K562 (cell line): ENCODE measurements at regions not wholly inside any gene's neighbourhood (a gene's known extent, or its start where the extent isn't known, plus 50 kb on each side); places are given as distances from the start of the nearest gene placed in this dataset.
A peak's percentile ranks its signal among the peaks of the same experiment; 100 is the strongest.

Experiments
- ATAC-seq: fragments of 200-7000 bp; cut with Tn5 transposase; 3 replicates; pipeline ENCODE4 v1.9.1; 2020; ENCODE audit warnings: moderate library complexity
- BruUV-seq: library from RNA; stranded (reverse); fragments of 400-500 nt; replicated peaks from 2 replicates; lab custom pipeline; 2021; lab: Mats Ljungman, UMichigan
- CTCF ChIA-PET: fragments of 300-600 bp; formaldehyde crosslinking; extraction: SDS; loops from one replicate; lab custom pipeline; 2021; ENCODE audit warnings: low intra/inter-chr PET ratio; lab: Yijun Ruan, JAX
- POLR2A ChIA-PET: fragments of 300-600, 350-650 bp; sonication (Branson Sonifier 250); formaldehyde crosslinking; extraction: SDS; loops from one replicate; lab custom pipeline; 2021; ENCODE audit warnings: antibody characterized with exemption, inconsistent platforms; lab: Yijun Ruan, JAX
- DNase-seq, 4 experiments: peaks; one replicate each; pipeline versions ENCODE4 v3.0.0 to v3.0.0-alpha.2; 2011 to 2018; ENCODE audit warnings: low spot score in 3 of 4, mixed read lengths in 3 of 4; ENCODE audit errors: extremely low read depth in 1 of 4
- FAIRE-seq: peaks from 2 replicates; lab custom pipeline; 2011; peaks lifted over from hg19 to GRCh38; lab: Jason Lieb, UNC
- H2AFZ ChIP-seq: 2 replicates; pipeline ENCODE4 v1.6.0; 2011; ENCODE audit warnings: low read depth, low read length, control low read depth, inconsistent platforms
- H3K27ac ChIP-seq: fragments of 200-600 bp; 3 replicates; pipeline ENCODE4 v1.8.0; 2011; ENCODE audit warnings: low read depth, mild to moderate bottlenecking, control low read depth, inconsistent platforms, low read length, moderate library complexity, mixed read lengths; ENCODE audit errors: extremely low read depth
- H3K27me3 ChIP-seq, 2 experiments: fragments of 300-600 bp in 1 of 2; 2 replicates in 1 of 2; 3 replicates in 1 of 2; pipeline versions ENCODE4 v1.6.0 to v1.8.0; 2011; ENCODE audit warnings: inconsistent platforms in 2 of 2, low read length in 2 of 2, mild to moderate bottlenecking in 1 of 2, mixed read lengths in 1 of 2, moderate library complexity in 1 of 2; ENCODE audit not compliant: control insufficient read depth in 2 of 2, insufficient read depth in 2 of 2
- H3K36me3 ChIP-seq: fragments of 300-600 bp; 3 replicates; pipeline ENCODE4 v1.8.0; 2011; ENCODE audit warnings: mild to moderate bottlenecking, low read length, inconsistent platforms; ENCODE audit not compliant: control insufficient read depth, insufficient read depth
- H3K4me1 ChIP-seq, 2 experiments: fragments of 200-600 bp in 1 of 2; replicated peaks in 1 of 2; 2 replicates in 1 of 2; 3 replicates in 1 of 2; pipeline versions ENCODE4 v1.5.1 to v1.8.0; 2011; ENCODE audit warnings: inconsistent platforms in 2 of 2, low read length in 2 of 2, mild to moderate bottlenecking in 1 of 2, mixed read lengths in 1 of 2, moderate library complexity in 1 of 2; ENCODE audit not compliant: control insufficient read depth in 2 of 2, insufficient read depth in 2 of 2
- H3K4me2 ChIP-seq: 2 replicates; pipeline ENCODE4 v1.6.1; 2011; ENCODE audit warnings: low read length, control low read depth, inconsistent platforms, mixed read lengths; ENCODE audit not compliant: insufficient read depth
- H3K4me3 ChIP-seq: fragments of 200-600 bp; sonication (generic), shearing (Covaris generic); 2 replicates; pipeline ENCODE4 v1.5.1; 2016; ENCODE audit warnings: control low read depth, inconsistent platforms
- H3K79me2 ChIP-seq: fragments of 200-600 bp; 3 replicates; pipeline ENCODE4 v1.8.0; 2011; ENCODE audit warnings: low read length, inconsistent platforms; ENCODE audit not compliant: control insufficient read depth, insufficient read depth
- H3K9ac ChIP-seq, 2 experiments: 2 replicates each; pipeline versions ENCODE4 v1.6.0 to v1.6.1; 2011; ENCODE audit warnings: low read depth in 2 of 2, low read length in 2 of 2, control low read depth in 1 of 2, inconsistent platforms in 1 of 2, mild to moderate bottlenecking in 1 of 2, mixed read lengths in 1 of 2; ENCODE audit not compliant: insufficient read depth in 1 of 2
- H3K9me1 ChIP-seq: one replicate; pipeline ENCODE4 v1.6.0; 2011; ENCODE audit warnings: inconsistent platforms, mild to moderate bottlenecking, low read length, moderate library complexity; ENCODE audit not compliant: control insufficient read depth, insufficient read depth
- H3K9me3 ChIP-seq: replicated peaks from 2 replicates; pipeline ENCODE4 v1.5.1; 2011; ENCODE audit warnings: low read depth, low read length, inconsistent platforms; ENCODE audit not compliant: control insufficient read depth, insufficient read depth
- H4K20me1 ChIP-seq: replicated peaks from 2 replicates; pipeline ENCODE4 v1.6.1; 2011; ENCODE audit warnings: low read length, inconsistent platforms, mixed read lengths; ENCODE audit not compliant: control insufficient read depth, insufficient read depth
- KLF16 ChIP-seq: IDR thresholded peaks from 2 replicates; pipeline ENCODE4 v1.6.1; 2016; ENCODE audit warnings: antibody characterized with exemption
- LEF1 ChIP-seq: fragments of 450-650 bp; IDR thresholded peaks from 2 replicates; pipeline ENCODE4 v1.6.1; 2016; ENCODE audit warnings: mild to moderate bottlenecking
- MEIS2 ChIP-seq: fragments of 450-650 bp; IDR thresholded peaks from 2 replicates; pipeline ENCODE4 v1.6.1; 2014; ENCODE audit warnings: mild to moderate bottlenecking; ENCODE audit not compliant: partially characterized antibody
- RAD21 ChIP-seq, 2 experiments: fragments of 250-450 bp in 1 of 2; fragments of 450-650 bp in 1 of 2; sonication (Bioruptor Pico) in 1 of 2; formaldehyde crosslinking in 1 of 2; IDR thresholded peaks in 1 of 2; conservative IDR thresholded peaks in 1 of 2; 2 replicates each; pipeline versions ENCODE4 v1.4.0 to v1.8.0; 2020 to 2022; ENCODE audit warnings: mild to moderate bottlenecking in 2 of 2, moderate library complexity in 1 of 2
- WGBS: fragments of 100-300 bp; shearing (Covaris generic); methylation state at CpG from one replicate; pipeline ENCODE4 v1.1.6; 2016; ENCODE audit warnings: low coverage, mixed read lengths; ENCODE audit not compliant: insufficient coverage; ENCODE audit errors: missing lambda C conversion rate; 5-methylcytosine and 5-hydroxymethylcytosine counted together
- in situ Hi-C: fragments of 300-500 bp; cut with MboI; formaldehyde crosslinking; loops from 4 replicates; pipeline ENCODE4 v1.15.0; 2018; ENCODE audit warnings: inconsistent platforms, mixed read lengths
- intact Hi-C: fragments of 100-400 bp; cut with micrococcal nuclease; formaldehyde crosslinking; loops from 2 replicates; pipeline ENCODE4 v1.14.2; 2022
- TF ChIP-seq, protein P1 (sequence below): fragments of 250-450 bp; sonication (Bioruptor Pico); IDR thresholded peaks from 2 replicates; pipeline ENCODE4 v1.5.0; 2021; ENCODE audit warnings: mild to moderate bottlenecking, moderate library complexity
- TF ChIP-seq, protein P2 (sequence below): fragments of 450-650 bp; formaldehyde crosslinking; IDR thresholded peaks from 2 replicates; pipeline ENCODE4 v1.4.0; 2020; ENCODE audit warnings: mild to moderate bottlenecking, moderate library complexity
- TF ChIP-seq, protein P3 (sequence below), 2 experiments: IDR thresholded peaks in 1 of 2; conservative IDR thresholded peaks in 1 of 2; 2 replicates each; pipeline ENCODE4 v1.6.1; 2016; ENCODE audit warnings: low read depth in 2 of 2, mild to moderate bottlenecking in 1 of 2, missing compliant biosample characterization in 1 of 2, missing genetic modification characterization in 1 of 2, moderate library complexity in 1 of 2
- TF ChIP-seq, protein P4 (sequence below): IDR thresholded peaks from 2 replicates; pipeline ENCODE4 v1.6.1; 2014; ENCODE audit warnings: antibody characterized with exemption

DNA sequence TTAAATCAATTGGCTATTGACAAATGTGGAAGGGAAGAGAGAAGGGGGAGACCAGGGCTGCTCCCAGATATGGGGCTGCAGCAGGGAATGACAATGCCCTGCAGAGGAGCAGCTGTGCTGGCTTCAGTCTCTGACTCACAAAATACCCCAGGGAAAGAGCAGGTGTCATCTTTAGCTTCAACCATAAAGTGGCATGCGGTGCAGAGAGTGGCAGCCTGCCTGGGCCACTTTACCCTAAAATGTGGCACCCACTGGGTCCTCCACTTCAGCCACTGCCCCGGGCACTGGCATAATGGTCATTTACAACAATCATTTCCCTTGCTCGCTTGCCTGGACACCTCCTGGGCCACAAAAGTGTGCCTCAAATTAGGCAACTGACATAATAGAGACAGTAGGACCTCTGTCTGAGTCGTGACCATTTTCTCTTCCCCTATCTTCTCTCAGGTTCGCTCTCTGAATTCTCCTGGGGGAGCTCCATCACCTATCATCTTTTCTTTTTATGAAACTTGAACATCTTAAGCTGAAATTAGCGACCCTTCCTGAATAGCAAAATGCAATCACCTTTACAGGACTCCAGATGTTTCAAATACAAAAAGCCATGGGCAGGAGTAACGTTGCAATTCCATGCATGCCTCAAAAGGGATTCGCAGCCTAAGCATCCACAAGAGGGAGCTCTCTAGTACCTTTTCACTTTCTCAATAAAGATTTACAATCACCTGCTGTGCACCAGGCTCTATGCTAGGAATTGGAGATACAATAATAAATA, 179.9 kb upstream of the ATF7IP start:
- FAIRE-seq (peak; percentile 75), ATAC-seq (peak; percentile 88), DNase-seq (peak; percentile 9 to 58 (median 18))
- Histone ChIP-seq H3K4me1 (no peaks in the 10 kb centered on the region), H3K4me3 (no peak overlapping the region), H3K9me1 (no peaks in the 10 kb centered on the region), H3K79me2 (no peaks in the 10 kb centered on the region), H3K36me3 (no peaks in the 10 kb centered on the region), H3K27ac (no peak overlapping the region), H3K27me3 (no peaks in the 10 kb centered on the region), H2AFZ (peak overlapping the region; percentile 75), H3K9ac (no peak overlapping the region; a peak in 1 of 4 replicates), H3K4me2 (no peak overlapping the region), H4K20me1 (no peaks in the 10 kb centered on the region), H3K9me3 (no peaks in the 10 kb centered on the region)
- no TSS peak for BruUV-seq
- intact Hi-C loops (loop anchor here (1.0 to 5.0 kb wide), 3 partner anchors 52 to 267 kb away; no protein-coding TSS in a partner anchor), in situ Hi-C loops (no loop called here)
- POLR2A ChIA-PET = interaction anchor here (0.6 to 0.7 kb wide), 3 partner anchors 22 to 426 kb away, joined by 3 to 4 read pairs (median 3); no protein-coding TSS in a partner anchor
- WGBS = 5% methylated on average over 8 of the region's 8 CpGs
- CTCF ChIA-PET = interaction anchor here (0.8 kb wide), 2 partner anchors 180 to 269 kb away, joined by 3 read pairs; partner anchors contain the start of gene ATF7IP
- TF ChIP-seq, protein P1, sequence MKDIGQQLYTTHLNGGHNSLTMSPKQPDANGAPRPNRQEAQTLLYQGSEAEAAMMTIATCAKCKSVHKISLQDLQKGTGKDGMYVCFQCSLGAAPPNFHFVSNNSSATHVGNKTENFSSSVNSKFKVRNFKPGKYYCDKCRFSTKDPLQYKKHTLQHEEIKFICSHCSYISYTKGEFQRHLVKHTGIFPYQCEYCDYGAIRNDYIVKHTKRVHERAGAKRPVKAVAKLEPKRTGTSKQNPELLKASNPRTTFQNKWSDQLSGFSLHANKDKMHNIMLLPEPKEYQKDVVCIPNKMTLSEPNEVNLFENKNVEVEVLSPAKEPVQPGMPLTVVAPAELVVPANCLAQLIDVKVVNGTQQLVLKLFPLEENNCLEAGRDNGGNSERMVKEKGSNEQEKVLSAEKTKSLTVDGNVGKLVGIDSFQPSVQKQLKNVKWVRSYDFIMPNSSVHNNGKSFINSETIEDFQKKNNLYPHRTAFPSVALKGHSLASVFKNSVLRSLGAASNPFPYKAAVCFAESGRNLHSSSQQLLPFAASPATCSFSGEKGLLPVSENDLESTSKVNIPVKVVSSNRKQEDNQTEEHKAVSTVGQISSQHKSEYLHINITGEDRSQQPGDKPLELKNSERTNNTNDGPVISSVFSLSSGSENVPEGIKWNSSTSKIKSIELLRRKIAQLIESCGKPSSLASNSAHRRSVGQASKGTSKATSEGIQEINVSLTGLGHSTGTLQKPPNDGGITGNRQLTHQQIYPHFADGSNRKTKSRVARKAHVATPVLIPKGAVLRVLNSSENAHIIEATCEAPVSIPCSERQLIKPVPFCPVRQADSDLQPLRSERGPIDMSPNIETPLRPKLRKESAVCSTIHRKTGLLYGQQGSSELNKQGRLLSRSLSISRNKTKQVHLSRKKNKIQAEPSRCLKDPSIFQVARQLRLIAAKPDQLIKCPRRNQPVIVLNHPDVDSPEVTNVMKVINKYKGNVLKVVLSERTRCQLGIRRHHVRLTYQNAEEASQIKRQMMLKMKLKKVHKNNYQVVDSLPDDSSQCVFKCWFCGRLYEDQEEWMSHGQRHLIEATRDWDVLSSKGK (CRISPR knock-in tag) = no peak
- TF ChIP-seq, protein P2, sequence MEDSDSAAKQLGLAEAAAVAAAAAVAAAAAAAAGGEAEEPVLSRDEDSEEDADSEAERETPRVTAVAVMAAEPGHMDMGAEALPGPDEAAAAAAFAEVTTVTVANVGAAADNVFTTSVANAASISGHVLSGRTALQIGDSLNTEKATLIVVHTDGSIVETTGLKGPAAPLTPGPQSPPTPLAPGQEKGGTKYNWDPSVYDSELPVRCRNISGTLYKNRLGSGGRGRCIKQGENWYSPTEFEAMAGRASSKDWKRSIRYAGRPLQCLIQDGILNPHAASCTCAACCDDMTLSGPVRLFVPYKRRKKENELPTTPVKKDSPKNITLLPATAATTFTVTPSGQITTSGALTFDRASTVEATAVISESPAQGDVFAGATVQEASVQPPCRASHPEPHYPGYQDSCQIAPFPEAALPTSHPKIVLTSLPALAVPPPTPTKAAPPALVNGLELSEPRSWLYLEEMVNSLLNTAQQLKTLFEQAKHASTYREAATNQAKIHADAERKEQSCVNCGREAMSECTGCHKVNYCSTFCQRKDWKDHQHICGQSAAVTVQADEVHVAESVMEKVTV (CRISPR knock-in tag) = 0 out of 2 replicates have a peak, but pooled peaks have one; percentile 43
- TF ChIP-seq LEF1 = no peak
- TF ChIP-seq, protein P3, sequence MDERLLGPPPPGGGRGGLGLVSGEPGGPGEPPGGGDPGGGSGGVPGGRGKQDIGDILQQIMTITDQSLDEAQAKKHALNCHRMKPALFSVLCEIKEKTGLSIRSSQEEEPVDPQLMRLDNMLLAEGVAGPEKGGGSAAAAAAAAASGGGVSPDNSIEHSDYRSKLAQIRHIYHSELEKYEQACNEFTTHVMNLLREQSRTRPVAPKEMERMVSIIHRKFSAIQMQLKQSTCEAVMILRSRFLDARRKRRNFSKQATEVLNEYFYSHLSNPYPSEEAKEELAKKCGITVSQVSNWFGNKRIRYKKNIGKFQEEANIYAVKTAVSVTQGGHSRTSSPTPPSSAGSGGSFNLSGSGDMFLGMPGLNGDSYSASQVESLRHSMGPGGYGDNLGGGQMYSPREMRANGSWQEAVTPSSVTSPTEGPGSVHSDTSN (CRISPR knock-in tag; IDR thresholded peaks at IDR 0.05; ENCODE audit: low read depth) = no peak
- TF ChIP-seq, protein P3 (tag; conservative IDR thresholded peaks at IDR 0.05; ENCODE audit: low read depth) = 0 out of 2 replicates have a peak, but pooled peaks have one; percentile 38
- TF ChIP-seq KLF16 = 0 out of 2 replicates have a peak, but pooled peaks have one; percentile 6
- TF ChIP-seq, protein P4, sequence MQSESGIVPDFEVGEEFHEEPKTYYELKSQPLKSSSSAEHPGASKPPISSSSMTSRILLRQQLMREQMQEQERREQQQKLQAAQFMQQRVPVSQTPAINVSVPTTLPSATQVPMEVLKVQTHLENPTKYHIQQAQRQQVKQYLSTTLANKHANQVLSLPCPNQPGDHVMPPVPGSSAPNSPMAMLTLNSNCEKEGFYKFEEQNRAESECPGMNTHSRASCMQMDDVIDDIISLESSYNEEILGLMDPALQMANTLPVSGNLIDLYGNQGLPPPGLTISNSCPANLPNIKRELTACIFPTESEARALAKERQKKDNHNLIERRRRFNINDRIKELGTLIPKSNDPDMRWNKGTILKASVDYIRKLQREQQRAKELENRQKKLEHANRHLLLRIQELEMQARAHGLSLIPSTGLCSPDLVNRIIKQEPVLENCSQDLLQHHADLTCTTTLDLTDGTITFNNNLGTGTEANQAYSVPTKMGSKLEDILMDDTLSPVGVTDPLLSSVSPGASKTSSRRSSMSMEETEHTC = no peak
- TF ChIP-seq MEIS2 = peak; percentile 12
- peak; percentile 55 to 70 for TF ChIP-seq RAD21 (CRISPR knock-in tag; conservative IDR thresholded peaks at IDR 0.05 in 1 of 2, IDR thresholded peaks at IDR 0.05 in 1 of 2)
